Endothelial cell of umbilical vein (primary cell): ENCODE measurements at regions not wholly inside any gene's neighbourhood (a gene's known extent, or its start where the extent isn't known, plus 50 kb on each side); places are given as distances from the start of the nearest gene placed in this dataset.

Experiments used
- BruUV-seq: library from RNA; stranded (reverse); fragments of 400-500 nt; replicated peaks from 2 replicates; lab custom pipeline; 2021; lab: Mats Ljungman, UMichigan
- CTCF ChIA-PET: fragments of 300-600, 350-600 bp; sonication (Branson Sonifier 250); formaldehyde crosslinking; loops from one replicate; lab custom pipeline; 2021; ENCODE audit warnings: antibody characterized with exemption, inconsistent platforms; lab: Charles Lee
- POLR2A ChIA-PET: fragments of 300-600, 350-600 bp; sonication (Branson Sonifier 250); formaldehyde crosslinking; loops from one replicate; lab custom pipeline; 2021; ENCODE audit warnings: antibody characterized with exemption, inconsistent platforms; lab: Charles Lee
- DNase-seq: peaks from one replicate; pipeline ENCODE4 v3.0.0-alpha.2; 2011; ENCODE audit warnings: low read depth, low spot score
- FAIRE-seq: peaks from 2 replicates; lab custom pipeline; 2011; peaks lifted over from hg19 to GRCh38; lab: Jason Lieb, UNC
- H2AFZ ChIP-seq: 2 replicates; pipeline ENCODE4 v1.6.0; 2012; ENCODE audit warnings: low read depth, low read length, control low read depth, inconsistent platforms
- H3K27ac ChIP-seq: 2 replicates; pipeline ENCODE4 v1.5.1; 2011; ENCODE audit warnings: low read depth, mild to moderate bottlenecking, control low read depth, low read length, moderate library complexity; ENCODE audit not compliant: insufficient read depth
- H3K27me3 ChIP-seq, 2 experiments: 2 replicates each; pipeline versions ENCODE4 v1.6.0 to v1.6.1; 2011; ENCODE audit warnings: low read length in 2 of 2, mixed read lengths in 1 of 2; ENCODE audit not compliant: control insufficient read depth in 2 of 2, insufficient read depth in 2 of 2
- H3K36me3 ChIP-seq, 2 experiments: 2 replicates in 1 of 2; 3 replicates in 1 of 2; pipeline ENCODE4 v1.5.1; 2011; ENCODE audit warnings: low read length in 2 of 2, mild to moderate bottlenecking in 1 of 2, moderate library complexity in 1 of 2; ENCODE audit not compliant: control insufficient read depth in 2 of 2, insufficient read depth in 2 of 2; ENCODE audit errors: extremely low read depth in 1 of 2
- H3K4me1 ChIP-seq: 3 replicates; pipeline ENCODE4 v1.5.1; 2011; ENCODE audit warnings: mild to moderate bottlenecking, low read length; ENCODE audit not compliant: control insufficient read depth, insufficient read depth; ENCODE audit errors: extremely low read depth
- H3K4me2 ChIP-seq: 2 replicates; pipeline ENCODE4 v1.6.1; 2011; ENCODE audit warnings: low read length, control low read depth, mixed read lengths; ENCODE audit not compliant: insufficient read depth
- H3K4me3 ChIP-seq, 3 experiments: fragments of 200-600 bp in 1 of 3; sonication (generic), shearing (Covaris generic) in 1 of 3; replicated peaks in 1 of 3; 2 replicates each; pipeline ENCODE4 v1.5.1; 2011 to 2016; ENCODE audit warnings: control low read depth in 3 of 3, low read length in 3 of 3, mild to moderate bottlenecking in 2 of 3, inconsistent platforms in 1 of 3, low read depth in 1 of 3, moderate library complexity in 1 of 3; ENCODE audit not compliant: insufficient read depth in 1 of 3
- H3K79me2 ChIP-seq: 2 replicates; pipeline ENCODE4 v1.6.0; 2012; ENCODE audit warnings: low read length, inconsistent platforms; ENCODE audit not compliant: control insufficient read depth, insufficient read depth
- H3K9ac ChIP-seq: replicated peaks from 2 replicates; pipeline ENCODE3; 2011; ENCODE audit warnings: low read length, control low read depth; ENCODE audit not compliant: insufficient read depth; ENCODE audit errors: extremely low read depth
- H3K9me1 ChIP-seq: replicated peaks from 3 replicates; pipeline ENCODE4 v1.6.0; 2011; ENCODE audit warnings: mild to moderate bottlenecking, low read length; ENCODE audit not compliant: control insufficient read depth, insufficient read depth; ENCODE audit errors: extremely low read depth
- H3K9me3 ChIP-seq: replicated peaks from 2 replicates; pipeline ENCODE4 v1.5.1; 2012; ENCODE audit warnings: low read length, inconsistent platforms; ENCODE audit not compliant: control insufficient read depth, insufficient read depth
- H4K20me1 ChIP-seq: replicated peaks from 2 replicates; pipeline ENCODE3; 2011; ENCODE audit warnings: mild to moderate bottlenecking, low read length; ENCODE audit not compliant: control insufficient read depth, insufficient read depth; ENCODE audit errors: extremely low read depth
- CTCF ChIP-seq, 2 donors: IDR thresholded peaks; 1 replicate in 1 of 2; 2 replicates in 1 of 2; pipeline ENCODE4 v1.5.1; 2011; ENCODE audit warnings: low read length in 2 of 2, mild to moderate bottlenecking in 2 of 2, moderate library complexity in 2 of 2, control low read depth in 1 of 2, inconsistent platforms in 1 of 2, low read depth in 1 of 2; ENCODE audit not compliant: insufficient read depth in 1 of 2; ENCODE audit errors: extremely low read depth in 1 of 2
- EZH2 ChIP-seq: IDR thresholded peaks from 2 replicates; pipeline ENCODE4 v1.6.1; 2012; ENCODE audit warnings: borderline replicate concordance, low read depth, mild to moderate bottlenecking, moderate library complexity, low read length, inconsistent platforms; ENCODE audit not compliant: severe bottlenecking
- FOS ChIP-seq: IDR thresholded peaks from 2 replicates; pipeline ENCODE4 v1.6.1; 2011; ENCODE audit warnings: mild to moderate bottlenecking, low read length, moderate library complexity, borderline replicate concordance; ENCODE audit not compliant: insufficient read depth
- GATA2 ChIP-seq: IDR thresholded peaks from 2 replicates; pipeline ENCODE4 v1.7.0; 2011; ENCODE audit warnings: low read depth, mild to moderate bottlenecking, moderate library complexity, mixed read lengths, low read length; ENCODE audit not compliant: insufficient read length, insufficient read depth
- JUN ChIP-seq: IDR thresholded peaks from 2 replicates; pipeline ENCODE4 v1.6.1; 2011; ENCODE audit warnings: borderline replicate concordance, low read depth; ENCODE audit not compliant: insufficient read length, insufficient read depth
- MAX ChIP-seq: IDR thresholded peaks from 2 replicates; pipeline ENCODE4 v1.6.1; 2011; ENCODE audit not compliant: insufficient read depth, insufficient read length
- MYC ChIP-seq: IDR thresholded peaks from one replicate; pipeline ENCODE4 v1.6.1; 2011; ENCODE audit warnings: mild to moderate bottlenecking, low read depth, low read length
- POLR2A ChIP-seq: IDR thresholded peaks from 2 replicates; pipeline ENCODE4 v1.6.1; 2012; ENCODE audit warnings: low read depth, mild to moderate bottlenecking, control low read depth, low read length
- POLR2AphosphoS5 ChIP-seq: IDR thresholded peaks from 2 replicates; pipeline ENCODE4 v1.6.1; 2012; ENCODE audit warnings: low read depth, mild to moderate bottlenecking, control low read depth, low read length, moderate library complexity; ENCODE audit not compliant: insufficient read depth
- dilution Hi-C: fragments of 300-500 bp; cut with MboI; formaldehyde crosslinking; loops from one replicate; pipeline ENCODE4 v1.15.0; 2019; ENCODE audit warnings: low sequenced_read_pairs; ENCODE audit not compliant: extremely low pct_ligation_motif_present
- intact Hi-C: fragments of 100-400 bp; cut with micrococcal nuclease; formaldehyde crosslinking; loops from one replicate; pipeline ENCODE4 v1.10.0; 2022

- FAIRE-seq: no peak
- no peak overlapping the region for H3K4me3 ChIP-seq
- no peak overlapping the region for H3K9ac ChIP-seq
- TF ChIP-seq JUN (no peak), CTCF (IDR thresholded peaks at IDR 0.05; ENCODE audit: extremely low read depth in 1 of 2, insufficient read depth in 1 of 2, low read depth in 1 of 2, low read length in 2 of 2) (no peak), EZH2 (no peak), POLR2A (no peak), GATA2 (no peak), POLR2AphosphoS5 (no peak), MYC (no peak), FOS (no peak), MAX (no peak)
- H3K36me3 ChIP-seq: no peaks in the 10 kb centered on the region
- no peak overlapping the region for H2AFZ ChIP-seq
- H4K20me1 ChIP-seq: no peaks in the 10 kb centered on the region
- intact Hi-C loops (no loop called here), dilution Hi-C loops (no loop called here)
- H3K9me1 ChIP-seq: no peaks in the 10 kb centered on the region
- H3K4me2 ChIP-seq: no peak overlapping the region
- DNase-seq: no peak
- ChIA-PET CTCF (no interaction called here), POLR2A (no interaction called here)
- H3K9me3 ChIP-seq: no peaks in the 10 kb centered on the region
- no TSS peak for BruUV-seq
- no peaks in the 10 kb centered on the region for H3K4me1 ChIP-seq
- no peaks in the 10 kb centered on the region for H3K79me2 ChIP-seq
- H3K27ac ChIP-seq: no peak overlapping the region
- H3K27me3 ChIP-seq: no peaks in the 10 kb centered on the region
These were observed 103.8 kb upstream of the CFAP20DC start for GRCh38 chr3:59153648-59154047.
